ENCODE measurements at regions not wholly inside any gene's neighbourhood (a gene's known extent, or its start where the extent isn't known, plus 50 kb on each side); places are given as distances from the start of the nearest gene placed in this dataset.

GRCh38 chr7:91343420-91343960 is 79.3 kb downstream of the FZD1 start (continued):
- TF ChIP-seq CREB3 (tag; conservative IDR thresholded peaks at IDR 0.05; ENCODE audit: low read depth) (no peak), RAD21 (CRISPR knock-in tag; conservative IDR thresholded peaks at IDR 0.05 in 1 of 2, IDR thresholded peaks at IDR 0.05 in 1 of 2) (no peak), MTF1 (CRISPR knock-in tag; IDR thresholded peaks at IDR 0.05; ENCODE audit: borderline replicate concordance) (no peak), MAFG (tag; conservative IDR thresholded peaks at IDR 0.05) (no peak), ILF3 (IDR thresholded peaks at IDR 0.05; ENCODE audit: borderline replicate concordance) (no peak), BCOR (IDR thresholded peaks at IDR 0.05) (no peak), STAG1 (CRISPR knock-in tag; IDR thresholded peaks at IDR 0.05; ENCODE audit: borderline replicate concordance) (no peak), C11orf30 (IDR thresholded peaks at IDR 0.05; ENCODE audit: low read depth) (no peak)
- TF ChIP-seq, protein P1, sequence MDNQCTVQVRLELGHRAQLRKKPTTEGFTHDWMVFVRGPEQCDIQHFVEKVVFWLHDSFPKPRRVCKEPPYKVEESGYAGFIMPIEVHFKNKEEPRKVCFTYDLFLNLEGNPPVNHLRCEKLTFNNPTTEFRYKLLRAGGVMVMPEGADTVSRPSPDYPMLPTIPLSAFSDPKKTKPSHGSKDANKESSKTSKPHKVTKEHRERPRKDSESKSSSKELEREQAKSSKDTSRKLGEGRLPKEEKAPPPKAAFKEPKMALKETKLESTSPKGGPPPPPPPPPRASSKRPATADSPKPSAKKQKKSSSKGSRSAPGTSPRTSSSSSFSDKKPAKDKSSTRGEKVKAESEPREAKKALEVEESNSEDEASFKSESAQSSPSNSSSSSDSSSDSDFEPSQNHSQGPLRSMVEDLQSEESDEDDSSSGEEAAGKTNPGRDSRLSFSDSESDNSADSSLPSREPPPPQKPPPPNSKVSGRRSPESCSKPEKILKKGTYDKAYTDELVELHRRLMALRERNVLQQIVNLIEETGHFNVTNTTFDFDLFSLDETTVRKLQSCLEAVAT (IDR thresholded peaks at IDR 0.05) = no peak
- TF ChIP-seq, protein P2, sequence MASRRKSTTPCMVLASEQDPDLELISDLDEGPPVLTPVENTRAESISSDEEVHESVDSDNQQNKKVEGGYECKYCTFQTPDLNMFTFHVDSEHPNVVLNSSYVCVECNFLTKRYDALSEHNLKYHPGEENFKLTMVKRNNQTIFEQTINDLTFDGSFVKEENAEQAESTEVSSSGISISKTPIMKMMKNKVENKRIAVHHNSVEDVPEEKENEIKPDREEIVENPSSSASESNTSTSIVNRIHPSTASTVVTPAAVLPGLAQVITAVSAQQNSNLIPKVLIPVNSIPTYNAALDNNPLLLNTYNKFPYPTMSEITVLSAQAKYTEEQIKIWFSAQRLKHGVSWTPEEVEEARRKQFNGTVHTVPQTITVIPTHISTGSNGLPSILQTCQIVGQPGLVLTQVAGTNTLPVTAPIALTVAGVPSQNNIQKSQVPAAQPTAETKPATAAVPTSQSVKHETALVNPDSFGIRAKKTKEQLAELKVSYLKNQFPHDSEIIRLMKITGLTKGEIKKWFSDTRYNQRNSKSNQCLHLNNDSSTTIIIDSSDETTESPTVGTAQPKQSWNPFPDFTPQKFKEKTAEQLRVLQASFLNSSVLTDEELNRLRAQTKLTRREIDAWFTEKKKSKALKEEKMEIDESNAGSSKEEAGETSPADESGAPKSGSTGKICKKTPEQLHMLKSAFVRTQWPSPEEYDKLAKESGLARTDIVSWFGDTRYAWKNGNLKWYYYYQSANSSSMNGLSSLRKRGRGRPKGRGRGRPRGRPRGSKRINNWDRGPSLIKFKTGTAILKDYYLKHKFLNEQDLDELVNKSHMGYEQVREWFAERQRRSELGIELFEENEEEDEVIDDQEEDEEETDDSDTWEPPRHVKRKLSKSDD (conservative IDR thresholded peaks at IDR 0.05; ENCODE audit: low read length) = no peak
